Breast epithelium (tissue), 4 donors: ENCODE measurements at regions not wholly inside any gene's neighbourhood (a gene's known extent, or its start where the extent isn't known, plus 50 kb on each side); places are given as distances from the start of the nearest gene placed in this dataset.
A peak's percentile ranks its signal among the peaks of the same experiment; 100 is the strongest.
"Not testable (repeated sequence)": the region's sequence is repeated elsewhere in the genome, so short reads cannot be mapped to it uniquely, and the experiment has no call there.

Experiments used
- DNase-seq, 2 donors: peaks; one replicate each; pipeline ENCODE4 v3.0.0-alpha.2; 2019; ENCODE audit warnings: low spot score in 2 of 2
- H3K27ac ChIP-seq, 2 donors: fragments of 200-600 bp; sonication (generic) in 1 of 2; one replicate each; pipeline ENCODE4 v1.5.1; 2016 to 2019; ENCODE audit warnings: mild to moderate bottlenecking in 1 of 2
- H3K27me3 ChIP-seq, 2 donors: fragments of 200-600 bp; sonication (generic) in 1 of 2; one replicate each; pipeline versions ENCODE4 v1.5.1 to v1.6.0; 2017 to 2019; ENCODE audit warnings: control low read depth in 1 of 2, mild to moderate bottlenecking in 1 of 2
- H3K36me3 ChIP-seq: fragments of 200-600 bp; one replicate; pipeline ENCODE4 v1.5.1; 2019
- H3K4me1 ChIP-seq, 2 donors: fragments of 200-600 bp; sonication (generic); one replicate each; pipeline ENCODE4 v1.5.1; 2016 to 2019; ENCODE audit warnings: control low read depth in 1 of 2
- H3K4me3 ChIP-seq, 3 donors: fragments of 200-600 bp; sonication (generic); 1 replicate in 2 of 3; 2 replicates in 1 of 3; pipeline ENCODE4 v1.5.1; 2016 to 2019; ENCODE audit warnings: mild to moderate bottlenecking in 3 of 3, moderate library complexity in 2 of 3
- H3K9me3 ChIP-seq, 2 donors: fragments of 200-600 bp; sonication (generic) in 1 of 2; one replicate each; pipeline ENCODE4 v1.5.1; 2016 to 2019; ENCODE audit warnings: control low read depth in 1 of 2
- POLR2A ChIP-seq: fragments of 450-650 bp; IDR thresholded peaks from one replicate; pipeline ENCODE4 v1.6.1; 2016; ENCODE audit warnings: antibody characterized with exemption, mild to moderate bottlenecking, moderate library complexity
- POLR2AphosphoS5 ChIP-seq, 3 donors: sonication (generic); formaldehyde crosslinking; IDR thresholded peaks; one replicate each; pipeline ENCODE4 v1.6.1; 2017; ENCODE audit warnings: antibody characterized with exemption in 3 of 3
- intact Hi-C: fragments of 100-400 bp; cut with DNase I; formaldehyde crosslinking; loops from one replicate; pipeline ENCODE4 v1.15.1; 2023; ENCODE audit warnings: low total_unique reads
- TF ChIP-seq, protein P1 (sequence below), 3 donors: fragments of 450-650 bp; IDR thresholded peaks; one replicate each; pipeline ENCODE4 v1.5.1; 2016 to 2017; ENCODE audit warnings: antibody characterized with exemption in 3 of 3, mild to moderate bottlenecking in 3 of 3, moderate library complexity in 3 of 3

DNA sequence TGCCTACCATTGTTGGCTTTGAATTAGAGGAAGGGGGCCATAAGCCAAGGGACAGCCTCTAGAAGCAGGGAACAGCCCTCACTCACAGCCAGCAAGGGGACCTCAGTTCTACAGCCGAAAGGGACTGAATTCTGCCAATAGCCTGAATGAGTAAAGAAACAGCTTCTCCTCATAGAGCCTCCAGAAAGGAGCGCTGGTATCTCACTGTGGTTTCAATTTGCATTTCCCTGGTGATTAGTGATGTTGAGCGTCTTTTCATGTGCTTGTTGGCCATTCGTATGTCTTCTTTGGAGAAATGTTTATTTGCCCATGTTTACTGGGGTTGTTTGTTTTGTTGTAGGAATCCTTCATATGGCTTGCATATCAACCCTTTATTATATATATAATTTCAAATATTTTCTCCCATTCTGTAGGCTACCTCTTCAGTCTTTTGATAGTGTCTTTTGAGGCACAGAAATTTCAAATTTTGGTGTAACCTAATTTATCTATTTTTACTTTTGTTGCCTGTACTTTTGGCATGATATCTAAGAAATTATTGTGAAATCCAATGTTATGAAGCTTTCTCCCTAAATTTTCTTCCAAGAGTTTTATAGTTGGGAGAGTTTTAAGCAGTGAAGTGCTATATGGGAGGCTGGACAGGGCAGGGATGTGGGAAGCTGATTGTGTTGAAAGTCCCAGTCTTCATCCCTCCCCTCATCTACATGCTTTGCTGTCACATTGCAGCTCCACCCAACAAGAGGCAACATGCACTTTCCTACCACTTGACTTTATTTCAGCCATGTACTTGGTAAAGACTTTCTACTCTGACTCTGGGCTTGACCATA is 57.1 kb upstream of the GPCPD1 start:
- no peaks in the 10 kb centered on the region for H3K9me3 ChIP-seq
- H3K27ac ChIP-seq, result peak overlapping the region in 1 of 2 donors; percentile 66
- H3K4me3 ChIP-seq, result no peak overlapping the region
- no peaks in the 10 kb centered on the region for H3K27me3 ChIP-seq
- no peaks in the 10 kb centered on the region for H3K36me3 ChIP-seq
- H3K4me1 ChIP-seq, result no peaks in the 10 kb centered on the region
- TF ChIP-seq, protein P1, sequence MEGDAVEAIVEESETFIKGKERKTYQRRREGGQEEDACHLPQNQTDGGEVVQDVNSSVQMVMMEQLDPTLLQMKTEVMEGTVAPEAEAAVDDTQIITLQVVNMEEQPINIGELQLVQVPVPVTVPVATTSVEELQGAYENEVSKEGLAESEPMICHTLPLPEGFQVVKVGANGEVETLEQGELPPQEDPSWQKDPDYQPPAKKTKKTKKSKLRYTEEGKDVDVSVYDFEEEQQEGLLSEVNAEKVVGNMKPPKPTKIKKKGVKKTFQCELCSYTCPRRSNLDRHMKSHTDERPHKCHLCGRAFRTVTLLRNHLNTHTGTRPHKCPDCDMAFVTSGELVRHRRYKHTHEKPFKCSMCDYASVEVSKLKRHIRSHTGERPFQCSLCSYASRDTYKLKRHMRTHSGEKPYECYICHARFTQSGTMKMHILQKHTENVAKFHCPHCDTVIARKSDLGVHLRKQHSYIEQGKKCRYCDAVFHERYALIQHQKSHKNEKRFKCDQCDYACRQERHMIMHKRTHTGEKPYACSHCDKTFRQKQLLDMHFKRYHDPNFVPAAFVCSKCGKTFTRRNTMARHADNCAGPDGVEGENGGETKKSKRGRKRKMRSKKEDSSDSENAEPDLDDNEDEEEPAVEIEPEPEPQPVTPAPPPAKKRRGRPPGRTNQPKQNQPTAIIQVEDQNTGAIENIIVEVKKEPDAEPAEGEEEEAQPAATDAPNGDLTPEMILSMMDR (IDR thresholded peaks at IDR 0.05), result no peak
- TF ChIP-seq POLR2A (no peak), POLR2AphosphoS5 (IDR thresholded peaks at IDR 0.05) (no peak)
- no peak for DNase-seq
- intact Hi-C loops, result no loop called here

DNA sequence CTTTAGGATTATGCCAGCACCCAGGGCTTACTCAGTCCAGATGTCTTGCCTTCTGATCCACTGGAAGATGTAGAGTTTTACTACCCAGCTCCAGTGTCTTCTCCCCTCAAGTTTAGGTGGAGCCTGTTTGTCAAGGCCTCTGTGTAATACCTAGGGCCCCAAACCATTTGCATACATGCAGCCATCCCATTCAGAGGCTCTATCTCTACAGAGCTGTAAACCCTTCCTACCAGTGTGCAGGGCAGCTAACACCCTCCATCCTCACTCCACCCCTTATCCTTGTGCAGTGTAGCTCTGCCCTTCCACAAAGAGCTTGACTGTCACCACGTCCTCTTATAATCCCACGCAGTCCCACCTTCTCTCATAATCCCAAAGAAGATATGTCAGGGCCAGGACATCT is 54.6 kb upstream of the GPCPD1 start:
- H3K9me3 ChIP-seq, result no peaks in the 10 kb centered on the region
- intact Hi-C loops, result no loop called here
- no peaks in the 10 kb centered on the region for H3K27me3 ChIP-seq
- TF ChIP-seq, protein P1 (IDR thresholded peaks at IDR 0.05), result no peak
- TF ChIP-seq POLR2A (no peak), POLR2AphosphoS5 (IDR thresholded peaks at IDR 0.05) (no peak)
- no peak for DNase-seq
- no peaks in the 10 kb centered on the region for H3K4me1 ChIP-seq
- H3K27ac ChIP-seq, result no peak overlapping the region
- H3K36me3 ChIP-seq, result no peaks in the 10 kb centered on the region
- H3K4me3 ChIP-seq, result no peak overlapping the region

GRCh38 chr20:5663396-5663795 is 52.6 kb upstream of the GPCPD1 start:
- H3K27ac ChIP-seq, result no peak overlapping the region
- no peaks in the 10 kb centered on the region for H3K9me3 ChIP-seq
- H3K36me3 ChIP-seq, result no peaks in the 10 kb centered on the region
- intact Hi-C loops, result no loop called here
- no peak for TF ChIP-seq POLR2AphosphoS5 (IDR thresholded peaks at IDR 0.05)
- TF ChIP-seq, protein P1 (IDR thresholded peaks at IDR 0.05), result no peak
- TF ChIP-seq POLR2A, result no peak
- H3K27me3 ChIP-seq, result no peaks in the 10 kb centered on the region
- DNase-seq, result no peak
- peaks cover 0 to 8% of the 10 kb centered on the region in 2 donors for H3K4me1 ChIP-seq
- no peak overlapping the region for H3K4me3 ChIP-seq

DNA sequence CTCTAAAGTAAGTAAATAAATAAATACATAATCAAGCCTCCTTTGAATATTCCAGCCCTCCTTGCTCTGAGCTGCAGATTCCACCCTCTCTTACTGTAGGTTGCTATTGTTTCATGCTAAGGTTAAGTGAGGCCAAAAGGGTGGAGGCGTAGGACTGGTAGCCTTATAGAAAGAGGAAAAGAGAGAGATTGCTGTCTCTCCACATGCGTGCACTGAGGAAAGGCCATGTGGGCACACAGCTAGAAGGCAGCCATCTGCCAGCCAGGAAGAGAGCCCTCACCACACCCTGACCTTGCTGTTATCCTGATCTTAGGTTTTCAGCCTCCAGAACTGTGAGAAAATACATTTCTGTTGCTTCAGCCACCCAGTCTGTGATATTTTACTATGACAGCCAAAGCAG is 52.0 kb upstream of the GPCPD1 start:
- TF ChIP-seq POLR2A (no peak), POLR2AphosphoS5 (IDR thresholded peaks at IDR 0.05) (no peak)
- TF ChIP-seq, protein P1 (IDR thresholded peaks at IDR 0.05), result no peak
- H3K4me3 ChIP-seq, result no peak overlapping the region
- peaks cover 0 to 10% of the 10 kb centered on the region in 2 donors for H3K4me1 ChIP-seq

DNA sequence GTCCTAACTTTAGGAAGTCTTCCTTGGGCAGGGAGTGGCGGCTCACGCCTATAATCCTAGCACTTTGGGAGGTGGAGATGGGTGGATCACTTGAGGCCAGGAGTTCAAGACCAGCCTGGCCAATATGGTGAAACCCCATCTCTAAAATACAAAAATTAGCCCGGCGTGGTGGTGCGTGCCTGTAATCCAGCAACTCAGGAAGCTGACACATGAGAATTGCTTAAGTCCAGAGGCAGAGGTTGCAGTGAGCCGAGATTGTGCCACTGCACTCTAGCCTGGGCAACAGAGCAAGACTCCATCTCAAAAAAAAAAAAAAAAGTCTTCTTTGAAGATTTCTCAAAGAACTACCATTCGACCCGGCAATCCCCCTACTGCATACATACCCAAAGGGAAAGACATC is 50.0 kb upstream of the GPCPD1 start:
- intact Hi-C loops, H3K27me3 ChIP-seq, DNase-seq, H3K9me3 ChIP-seq, H3K4me3 ChIP-seq, H3K36me3 ChIP-seq: not testable (repeated sequence)
- Histone ChIP-seq H3K4me1 (peaks cover 8 to 21% of the 10 kb centered on the region in 2 donors), H3K27ac (peak overlapping the region in 1 of 2 donors; percentile 5)

More for the DNA sequence above, 52.0 kb upstream of the GPCPD1 start:
- Histone ChIP-seq H3K9me3 (no peaks in the 10 kb centered on the region), H3K27ac (no peak overlapping the region), H3K27me3 (no peaks in the 10 kb centered on the region), H3K36me3 (no peaks in the 10 kb centered on the region)
- intact Hi-C loops, result no loop called here
- DNase-seq, result no peak
